ENCODE measurements at regions not wholly inside any gene's neighbourhood (a gene's known extent, or its start where the extent isn't known, plus 50 kb on each side); places are given as distances from the start of the nearest gene placed in this dataset.

GRCh38 chrX:65241059-65241721 is 264.9 kb upstream of the ZC4H2 start:
- TF ChIP-seq POLR2AphosphoS5 (IDR thresholded peaks at IDR 0.05; ENCODE audit: borderline replicate concordance, low read depth, low read length) (no peak), EZH2 (IDR thresholded peaks at IDR 0.05) (no peak), FOXP2 (optimal IDR thresholded peaks at IDR 0.05; ENCODE audit: control extremely low read depth, extremely low read length, insufficient read depth) (no peak)

Data from SK-N-MC (cell line).